ENCODE measurements at regions not wholly inside any gene's neighbourhood (a gene's known extent, or its start where the extent isn't known, plus 50 kb on each side); places are given as distances from the start of the nearest gene placed in this dataset.

DNA sequence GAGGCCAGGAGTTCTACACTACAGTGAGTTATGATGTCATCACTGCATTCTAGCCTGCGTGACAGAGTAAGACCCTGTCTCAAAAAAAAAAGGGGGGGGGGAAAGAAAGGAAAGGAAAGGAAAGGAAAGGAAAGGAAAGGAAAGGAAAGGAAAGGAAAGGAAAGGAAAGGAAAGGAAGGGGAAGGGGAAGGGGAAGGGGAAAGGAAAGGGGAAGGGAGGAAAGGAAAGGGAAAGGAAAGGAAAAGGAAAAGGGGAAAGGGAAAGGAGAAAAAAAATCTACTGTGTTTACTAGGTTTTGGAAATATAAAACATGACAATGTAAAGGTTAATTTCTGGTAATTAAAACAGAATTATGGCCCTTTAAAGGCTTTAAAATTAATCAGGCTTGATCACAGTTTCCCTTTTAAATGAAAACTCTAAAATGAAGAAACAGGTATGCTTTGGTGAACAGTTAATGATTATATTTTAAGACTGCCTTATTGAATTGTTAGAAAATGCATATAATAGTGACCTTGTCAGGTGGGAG is 131.9 kb upstream of the POU5F2 start:
- H3K4me3 ChIP-seq (ENCODE audit: low read length): no peak overlapping the region
- TF ChIP-seq CTCF (conservative IDR thresholded peaks at IDR 0.05; ENCODE audit: low read length): no peak
- DNase-seq (ENCODE audit: low read depth): no peak

- TF ChIP-seq CTCF (conservative IDR thresholded peaks at IDR 0.05; ENCODE audit: low read length): no peak
- H3K4me3 ChIP-seq (ENCODE audit: low read length): no peak overlapping the region
- no peak for DNase-seq (ENCODE audit: low read depth)
Observed at GRCh38 chr5:93870649-93871048, 129.2 kb upstream of the POU5F2 start.

- no peak for TF ChIP-seq CTCF (conservative IDR thresholded peaks at IDR 0.05; ENCODE audit: low read length)
- H3K4me3 ChIP-seq (ENCODE audit: low read length): no peak overlapping the region
- DNase-seq (ENCODE audit: low read depth): no peak
Observed at GRCh38 chr5:93868851-93869250, 127.5 kb upstream of the POU5F2 start.

- no peak overlapping the region for H3K4me3 ChIP-seq (ENCODE audit: low read length)
- no peak for TF ChIP-seq CTCF (conservative IDR thresholded peaks at IDR 0.05; ENCODE audit: low read length)
- DNase-seq (ENCODE audit: low read depth): no peak
Observed at GRCh38 chr5:93850311-93850710, 108.9 kb upstream of the POU5F2 start.

GRCh38 chr5:93845376-93845775 is 104.0 kb upstream of the POU5F2 start:
- no peak for DNase-seq (ENCODE audit: low read depth)
- TF ChIP-seq CTCF (conservative IDR thresholded peaks at IDR 0.05; ENCODE audit: low read length): no peak
- no peak overlapping the region for H3K4me3 ChIP-seq (ENCODE audit: low read length)

DNA sequence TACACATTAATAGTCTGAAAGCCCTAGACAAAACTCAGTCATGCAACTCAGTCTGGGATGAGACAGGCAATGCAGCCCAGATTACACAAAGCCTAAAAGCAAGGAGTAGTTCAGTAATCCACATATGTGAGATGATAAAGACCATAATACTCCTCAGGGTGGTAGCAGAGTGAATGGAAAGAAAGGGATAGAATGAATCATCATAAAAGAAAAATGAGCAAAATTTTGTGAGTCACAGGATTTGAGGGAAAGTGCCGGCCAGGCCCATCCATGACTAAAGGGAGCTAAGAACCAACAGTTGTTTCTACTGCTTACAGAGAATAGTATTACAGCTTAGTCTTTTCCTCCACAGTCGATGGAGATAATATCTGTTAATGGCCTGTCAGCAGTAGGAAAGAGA is 90.0 kb upstream of the POU5F2 start:
- DNase-seq (ENCODE audit: low read depth): peak; percentile 87
- H3K4me3 ChIP-seq (ENCODE audit: low read length): no peak overlapping the region
- peak; percentile 35 for TF ChIP-seq CTCF (conservative IDR thresholded peaks at IDR 0.05; ENCODE audit: low read length)

- H3K4me3 ChIP-seq (ENCODE audit: low read length): no peak overlapping the region
- no peak for DNase-seq (ENCODE audit: low read depth)
- no peak for TF ChIP-seq CTCF (conservative IDR thresholded peaks at IDR 0.05; ENCODE audit: low read length)
Observed at GRCh38 chr5:93830893-93831292, 89.5 kb upstream of the POU5F2 start.
